Effector memory CD4-positive, alpha-beta T cell (primary cell): ENCODE measurements at regions not wholly inside any gene's neighbourhood (a gene's known extent, or its start where the extent isn't known, plus 50 kb on each side); places are given as distances from the start of the nearest gene placed in this dataset.
"Not testable (repeated sequence)": the region's sequence is repeated elsewhere in the genome, so short reads cannot be mapped to it uniquely, and the experiment has no call there.

Experiments used
- DNase-seq, 3 donors: peaks; one replicate each; pipeline ENCODE4 v3.0.0-alpha.2; 2020
- H3K27ac ChIP-seq: 2 replicates; pipeline ENCODE4 v1.7.0; 2013; ENCODE audit warnings: mild to moderate bottlenecking, low read length, moderate library complexity; ENCODE audit not compliant: insufficient read depth, poor library complexity, severe bottlenecking
- H3K27me3 ChIP-seq: replicated peaks from 2 replicates; pipeline ENCODE4 v1.7.0; 2013; ENCODE audit warnings: mild to moderate bottlenecking, low read length; ENCODE audit not compliant: insufficient read depth, control insufficient read depth, poor library complexity, severe bottlenecking
- H3K36me3 ChIP-seq: 2 replicates; pipeline ENCODE4 v1.7.0; 2013; ENCODE audit warnings: mild to moderate bottlenecking, low read length, moderate library complexity; ENCODE audit not compliant: control insufficient read depth, insufficient read depth
- H3K4me1 ChIP-seq: 2 replicates; pipeline ENCODE4 v1.7.0; 2013; ENCODE audit warnings: low read length, mild to moderate bottlenecking; ENCODE audit not compliant: control insufficient read depth, insufficient read depth, poor library complexity, severe bottlenecking
- H3K4me3 ChIP-seq: 2 replicates; pipeline ENCODE4 v1.7.0; 2013; ENCODE audit warnings: low read length, low read depth, mild to moderate bottlenecking; ENCODE audit not compliant: insufficient read depth, poor library complexity, severe bottlenecking
- H3K9me3 ChIP-seq: 2 replicates; pipeline ENCODE4 v1.7.0; 2013; ENCODE audit warnings: mild to moderate bottlenecking, low read length, moderate library complexity; ENCODE audit not compliant: control insufficient read depth

GRCh38 chr22:35158336-35158735 lies 92.4 kb downstream of the ISX start:
- H3K4me1 ChIP-seq, result no peaks in the 10 kb centered on the region

GRCh38 chr22:35159343-35159742 lies 93.4 kb downstream of the ISX start:
- Histone ChIP-seq H3K27ac (no peak overlapping the region), H3K4me3 (no peak overlapping the region), H3K27me3 (peaks cover 7% of the 10 kb centered on the region), H3K4me1 (no peaks in the 10 kb centered on the region), H3K36me3 (no peaks in the 10 kb centered on the region), H3K9me3 (no peaks in the 10 kb centered on the region)
- DNase-seq, result no peak

More at GRCh38 chr22:35158336-35158735, 92.4 kb downstream of the ISX start:
- no peak for DNase-seq
- Histone ChIP-seq H3K27ac (no peak overlapping the region), H3K4me3 (no peak overlapping the region), H3K27me3 (peaks cover 7% of the 10 kb centered on the region), H3K9me3 (no peaks in the 10 kb centered on the region), H3K36me3 (no peaks in the 10 kb centered on the region)

- Histone ChIP-seq H3K27me3 (peaks cover 6% of the 10 kb centered on the region), H3K9me3 (no peaks in the 10 kb centered on the region), H3K36me3 (no peaks in the 10 kb centered on the region), H3K4me1 (no peaks in the 10 kb centered on the region), H3K4me3 (no peak overlapping the region), H3K27ac (no peak overlapping the region)
- DNase-seq, result no peak
Observed at GRCh38 chr22:35160268-35160667, 94.3 kb downstream of the ISX start.

- not testable (repeated sequence) for H3K9me3 ChIP-seq, H3K4me3 ChIP-seq, H3K27ac ChIP-seq, DNase-seq, H3K27me3 ChIP-seq, H3K4me1 ChIP-seq, H3K36me3 ChIP-seq
Observed at GRCh38 chr22:35165896-35166295, 91.4 kb upstream of the HMGXB4 start.

- Histone ChIP-seq H3K36me3 (no peaks in the 10 kb centered on the region), H3K9me3 (no peaks in the 10 kb centered on the region), H3K4me1 (no peaks in the 10 kb centered on the region), H3K27me3 (peaks cover 6% of the 10 kb centered on the region), H3K27ac (no peak overlapping the region), H3K4me3 (no peak overlapping the region)
- DNase-seq, result no peak
Observed at GRCh38 chr22:35170716-35171697, 86.3 kb upstream of the HMGXB4 start.

GRCh38 chr22:35172442-35172841 lies 84.9 kb upstream of the HMGXB4 start:
- H3K4me3 ChIP-seq, result no peak overlapping the region
- H3K27me3 ChIP-seq, result peaks cover 6% of the 10 kb centered on the region
- no peak overlapping the region for H3K27ac ChIP-seq
- H3K9me3 ChIP-seq, result no peaks in the 10 kb centered on the region
- no peak for DNase-seq
- H3K36me3 ChIP-seq, result no peaks in the 10 kb centered on the region
- no peaks in the 10 kb centered on the region for H3K4me1 ChIP-seq

GRCh38 chr22:35173655-35174054 lies 83.6 kb upstream of the HMGXB4 start:
- Histone ChIP-seq H3K9me3 (no peaks in the 10 kb centered on the region), H3K27me3 (peaks cover 6% of the 10 kb centered on the region), H3K4me3 (no peak overlapping the region), H3K4me1 (no peaks in the 10 kb centered on the region), H3K36me3 (no peaks in the 10 kb centered on the region), H3K27ac (no peak overlapping the region)
- no peak for DNase-seq

GRCh38 chr22:35174401-35175038 lies 82.8 kb upstream of the HMGXB4 start:
- no peak overlapping the region for H3K4me3 ChIP-seq
- DNase-seq, result no peak
- H3K27me3 ChIP-seq, result peaks cover 6% of the 10 kb centered on the region
- H3K36me3 ChIP-seq, result no peaks in the 10 kb centered on the region
- H3K4me1 ChIP-seq, result no peaks in the 10 kb centered on the region
- no peaks in the 10 kb centered on the region for H3K9me3 ChIP-seq
- no peak overlapping the region for H3K27ac ChIP-seq

GRCh38 chr22:35175392-35175791 lies 81.9 kb upstream of the HMGXB4 start:
- Histone ChIP-seq H3K9me3 (no peaks in the 10 kb centered on the region), H3K27me3 (peaks cover 6% of the 10 kb centered on the region), H3K27ac (no peak overlapping the region), H3K4me3 (no peak overlapping the region), H3K36me3 (no peaks in the 10 kb centered on the region), H3K4me1 (no peaks in the 10 kb centered on the region)
- DNase-seq, result no peak

GRCh38 chr22:35177811-35178210 lies 79.5 kb upstream of the HMGXB4 start:
- H3K9me3 ChIP-seq, result no peaks in the 10 kb centered on the region
- H3K36me3 ChIP-seq, result no peaks in the 10 kb centered on the region
- H3K4me1 ChIP-seq, result no peaks in the 10 kb centered on the region
- H3K4me3 ChIP-seq, result no peak overlapping the region
- H3K27ac ChIP-seq, result no peak overlapping the region
- peaks cover 4% of the 10 kb centered on the region for H3K27me3 ChIP-seq
- no peak for DNase-seq
